Transverse colon (tissue), 4 donors: ENCODE measurements at regions not wholly inside any gene's neighbourhood (a gene's known extent, or its start where the extent isn't known, plus 50 kb on each side); places are given as distances from the start of the nearest gene placed in this dataset.

Experiments used
- DNase-seq: peaks from one replicate; pipeline ENCODE4 v3.0.0-alpha.2; 2019
- H3K27ac ChIP-seq, 4 donors: fragments of 200-600 bp; sonication (generic); 2 replicates each; pipeline ENCODE4 v1.5.1; 2016 to 2018; ENCODE audit warnings: inconsistent platforms in 4 of 4
- H3K27me3 ChIP-seq: fragments of 200-600 bp; sonication (generic); 2 replicates; pipeline ENCODE4 v1.5.1; 2017; ENCODE audit warnings: inconsistent platforms
- H3K36me3 ChIP-seq, 4 donors: fragments of 200-600 bp; sonication (generic); 2 replicates each; pipeline ENCODE4 v1.5.1; 2017 to 2019; ENCODE audit warnings: inconsistent platforms in 4 of 4
- H3K4me1 ChIP-seq, 4 donors: fragments of 200-600 bp; sonication (generic); 2 replicates each; pipeline ENCODE4 v1.5.1; 2017 to 2020; ENCODE audit warnings: inconsistent platforms in 4 of 4
- H3K4me3 ChIP-seq, 4 donors: fragments of 200-600 bp; sonication (generic); 1 replicate in 1 of 4; 2 replicates in 3 of 4; pipeline versions ENCODE4 v1.5.1 to v1.6.1; 2017 to 2019; ENCODE audit warnings: inconsistent platforms in 4 of 4
- H3K9me3 ChIP-seq, 2 donors: fragments of 200-600 bp; sonication (generic); 2 replicates each; pipeline ENCODE4 v1.5.1; 2017 to 2019; ENCODE audit warnings: inconsistent platforms in 2 of 2
- EP300 ChIP-seq: sonication (generic); formaldehyde crosslinking; IDR thresholded peaks from one replicate; pipeline ENCODE4 v1.6.1; 2017; ENCODE audit warnings: antibody characterized with exemption, low read depth
- POLR2A ChIP-seq: fragments of 450-650 bp; IDR thresholded peaks from one replicate; pipeline ENCODE4 v1.6.1; 2016; ENCODE audit warnings: antibody characterized with exemption, mild to moderate bottlenecking, moderate library complexity
- POLR2AphosphoS5 ChIP-seq, 3 donors: sonication (generic); formaldehyde crosslinking; IDR thresholded peaks; one replicate each; pipeline ENCODE4 v1.6.1; 2016; ENCODE audit warnings: antibody characterized with exemption in 3 of 3
- WGBS, 2 donors: methylation state at CpG; one replicate each; pipeline ENCODE4 v1.1.5; 2018; ENCODE audit warnings: low coverage in 1 of 2; 5-methylcytosine and 5-hydroxymethylcytosine counted together
- in situ Hi-C, 4 donors: fragments of 200-750 bp; cut with MboI; loops; one replicate each; pipeline versions ENCODE4 v1.15.0 to v1.15.1; 2017; ENCODE audit warnings: low sequenced_read_pairs in 3 of 4, low pct_ligation_motif_present in 1 of 4, low pct_unique_long_range_greater_than_20kb in 1 of 4
- intact Hi-C: fragments of 100-400 bp; cut with DNase I; formaldehyde crosslinking; loops from one replicate; pipeline ENCODE4 v1.15.1; 2023; ENCODE audit warnings: low total_unique reads
- TF ChIP-seq, protein P1 (sequence below), 5 experiments: fragments of 200-600 bp in 3 of 5; fragments of 450-650 bp in 2 of 5; sonication (generic) in 3 of 5; IDR thresholded peaks; 1 replicate in 2 of 5; 2 replicates in 3 of 5; pipeline ENCODE4 v1.5.1; 2016 to 2017; ENCODE audit warnings: antibody characterized with exemption in 5 of 5, inconsistent platforms in 3 of 5, mild to moderate bottlenecking in 2 of 5, moderate library complexity in 1 of 5

DNA sequence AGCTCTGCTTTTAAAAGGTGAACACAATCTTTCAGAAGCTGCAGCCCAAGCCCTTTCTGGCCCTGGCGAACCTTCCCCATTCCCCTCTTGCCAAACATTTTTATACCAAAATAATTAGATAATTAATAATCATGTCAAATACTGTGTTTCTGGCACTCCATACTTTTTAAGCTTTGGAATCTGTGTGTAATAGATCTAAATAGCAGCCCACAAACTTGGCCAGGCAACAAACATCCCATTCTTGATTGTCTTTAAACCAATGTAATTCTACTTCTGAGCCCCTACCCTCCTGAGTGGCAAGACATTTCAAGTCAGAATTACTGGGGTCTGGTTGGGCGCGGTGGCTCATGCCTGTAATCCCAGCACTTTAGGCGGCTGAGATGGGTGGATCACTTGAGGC is 137.7 kb downstream of the NAV1 start:
- peak overlapping the region; percentile 39 to 69 (median 60) for H3K27ac ChIP-seq
- in situ Hi-C loops, result no loop called here
- WGBS, 2 donors, result 67 to 84% methylated on average over 1 to 4 of the region's 4 CpGs

DNA sequence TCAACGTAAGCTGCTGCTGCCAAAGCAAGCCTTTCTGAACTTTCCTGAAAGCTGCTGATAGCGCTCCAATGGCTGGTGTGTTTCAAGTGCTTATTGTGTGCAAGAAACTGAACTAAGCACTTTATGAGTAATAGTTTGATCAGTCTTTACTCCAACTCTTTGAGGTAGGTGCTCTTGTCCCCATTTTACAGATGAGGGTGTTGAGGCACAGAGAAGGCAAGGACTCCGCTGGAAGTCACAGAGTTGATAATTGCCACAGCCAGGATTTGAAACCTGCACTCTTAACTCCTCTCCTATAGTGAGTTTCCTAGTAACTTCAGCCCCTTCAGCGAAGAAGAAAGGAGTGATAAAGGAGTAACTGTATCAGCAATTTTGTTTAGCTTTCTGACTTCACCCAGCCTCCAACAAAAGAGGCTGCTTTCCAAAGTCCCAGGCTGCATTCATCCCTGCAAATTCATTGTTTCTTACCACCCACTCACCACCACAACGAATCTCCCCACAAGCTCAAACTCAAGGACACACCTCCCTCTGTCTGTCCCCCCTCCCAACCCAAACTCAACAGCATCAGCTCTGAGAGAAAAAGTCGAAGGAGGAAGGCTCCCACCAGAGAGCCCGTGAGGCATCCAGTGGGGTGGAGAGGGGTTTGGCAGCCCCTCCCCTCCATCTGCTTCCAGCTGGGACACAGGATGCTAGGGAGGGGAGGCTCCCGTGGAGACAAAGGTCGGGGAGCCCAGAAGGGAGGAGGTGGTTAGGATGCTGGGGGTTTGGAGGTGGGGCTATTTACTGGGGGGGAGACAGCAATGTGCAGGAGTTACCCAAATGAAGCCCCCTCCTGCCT is 139.6 kb downstream of the NAV1 start:
- intact Hi-C loops (no loop called here), in situ Hi-C loops (no loop called here)
- Histone ChIP-seq H3K4me1 (peaks cover 12 to 20% (median 13%) of the 10 kb centered on the region in 4 donors), H3K36me3 (no peaks in the 10 kb centered on the region), H3K27ac (peak overlapping the region in 1 of 4 donors; percentile 1), H3K27me3 (no peaks in the 10 kb centered on the region), H3K4me3 (no peak overlapping the region), H3K9me3 (no peaks in the 10 kb centered on the region)
- DNase-seq, result no peak
- TF ChIP-seq, protein P1, sequence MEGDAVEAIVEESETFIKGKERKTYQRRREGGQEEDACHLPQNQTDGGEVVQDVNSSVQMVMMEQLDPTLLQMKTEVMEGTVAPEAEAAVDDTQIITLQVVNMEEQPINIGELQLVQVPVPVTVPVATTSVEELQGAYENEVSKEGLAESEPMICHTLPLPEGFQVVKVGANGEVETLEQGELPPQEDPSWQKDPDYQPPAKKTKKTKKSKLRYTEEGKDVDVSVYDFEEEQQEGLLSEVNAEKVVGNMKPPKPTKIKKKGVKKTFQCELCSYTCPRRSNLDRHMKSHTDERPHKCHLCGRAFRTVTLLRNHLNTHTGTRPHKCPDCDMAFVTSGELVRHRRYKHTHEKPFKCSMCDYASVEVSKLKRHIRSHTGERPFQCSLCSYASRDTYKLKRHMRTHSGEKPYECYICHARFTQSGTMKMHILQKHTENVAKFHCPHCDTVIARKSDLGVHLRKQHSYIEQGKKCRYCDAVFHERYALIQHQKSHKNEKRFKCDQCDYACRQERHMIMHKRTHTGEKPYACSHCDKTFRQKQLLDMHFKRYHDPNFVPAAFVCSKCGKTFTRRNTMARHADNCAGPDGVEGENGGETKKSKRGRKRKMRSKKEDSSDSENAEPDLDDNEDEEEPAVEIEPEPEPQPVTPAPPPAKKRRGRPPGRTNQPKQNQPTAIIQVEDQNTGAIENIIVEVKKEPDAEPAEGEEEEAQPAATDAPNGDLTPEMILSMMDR (IDR thresholded peaks at IDR 0.05), result no peak
- no peak for TF ChIP-seq POLR2A
- TF ChIP-seq EP300, result no peak
- no peak for TF ChIP-seq POLR2AphosphoS5 (IDR thresholded peaks at IDR 0.05)
- 34 to 61% methylated on average over 6 to 9 of the region's 9 CpGs for whole genome bisulfite sequencing, 2 donors

More for the DNA sequence above, 137.7 kb downstream of the NAV1 start:
- H3K27me3 ChIP-seq, result no peaks in the 10 kb centered on the region
- TF ChIP-seq POLR2A, result no peak
- TF ChIP-seq EP300, result no peak
- no peak for TF ChIP-seq POLR2AphosphoS5 (IDR thresholded peaks at IDR 0.05)
- TF ChIP-seq, protein P1 (IDR thresholded peaks at IDR 0.05), result no peak
- H3K9me3 ChIP-seq, result no peaks in the 10 kb centered on the region
- intact Hi-C loops, result no loop called here
- no peaks in the 10 kb centered on the region for H3K36me3 ChIP-seq
- no peak for DNase-seq
- H3K4me1 ChIP-seq, result peaks cover 12 to 20% (median 13%) of the 10 kb centered on the region in 4 donors
- H3K4me3 ChIP-seq, result no peak overlapping the region

DNA sequence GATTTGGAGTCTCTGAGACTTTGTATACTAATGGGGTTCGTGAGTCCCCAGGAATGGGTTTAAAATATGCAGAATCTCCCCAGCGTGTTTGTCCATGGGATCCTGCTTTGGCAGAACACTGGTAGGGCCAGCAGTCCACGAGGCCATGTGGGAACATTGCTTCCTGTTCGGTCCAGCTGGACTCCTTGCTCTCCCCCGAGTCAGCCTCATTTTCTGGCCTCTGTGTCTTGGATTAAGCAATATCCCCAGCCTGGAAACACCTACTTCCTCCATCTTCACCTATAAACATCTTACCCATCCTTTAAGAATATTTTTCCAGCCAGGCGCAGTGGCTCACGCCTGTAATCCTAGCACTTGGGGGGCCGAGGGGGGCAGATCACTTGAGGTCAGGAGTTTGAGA is 142.4 kb downstream of the NAV1 start:
- TF ChIP-seq, protein P1 (IDR thresholded peaks at IDR 0.05), result no peak
- TF ChIP-seq EP300, result no peak
- no peak for TF ChIP-seq POLR2A
- TF ChIP-seq POLR2AphosphoS5 (IDR thresholded peaks at IDR 0.05), result no peak
- Histone ChIP-seq H3K36me3 (no peaks in the 10 kb centered on the region), H3K9me3 (no peaks in the 10 kb centered on the region), H3K27me3 (no peaks in the 10 kb centered on the region), H3K4me3 (no peak overlapping the region), H3K4me1 (peaks cover 1 to 10% (median 5%) of the 10 kb centered on the region in 4 donors), H3K27ac (no peak overlapping the region)
- in situ Hi-C loops (no loop called here), intact Hi-C loops (no loop called here)
- DNase-seq, result no peak
- 71 to 90% methylated on average over 4 to 8 of the region's 8 CpGs for WGBS, 2 donors

DNA sequence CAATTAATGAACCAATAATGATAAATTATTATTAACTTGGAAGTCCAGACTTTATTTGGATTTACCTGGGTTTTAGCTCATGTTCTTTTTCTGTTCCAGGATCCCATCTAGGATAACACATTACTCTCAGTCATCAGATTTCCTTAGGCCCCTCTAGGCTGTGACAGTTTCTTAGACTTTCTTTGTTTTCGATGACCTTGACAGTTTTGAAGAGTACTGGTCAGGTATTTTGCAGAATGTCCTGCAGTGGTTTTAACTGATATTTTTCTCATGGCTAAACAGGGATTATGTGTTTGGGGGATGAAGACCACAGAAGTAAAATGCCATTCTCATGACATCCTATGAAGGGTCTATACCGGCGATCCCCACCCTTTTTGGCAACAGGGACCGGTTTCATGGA is 144.0 kb downstream of the NAV1 start:
- no peaks in the 10 kb centered on the region for H3K9me3 ChIP-seq
- intact Hi-C loops, result no loop called here
- WGBS, 2 donors, result 93 to 100% methylated on average over 2 to 4 of the region's 4 CpGs
- H3K4me3 ChIP-seq, result no peak overlapping the region
- no peak overlapping the region for H3K27ac ChIP-seq
- TF ChIP-seq POLR2AphosphoS5 (IDR thresholded peaks at IDR 0.05) (no peak), EP300 (no peak), POLR2A (no peak)
- TF ChIP-seq, protein P1 (IDR thresholded peaks at IDR 0.05), result no peak
- H3K36me3 ChIP-seq, result no peaks in the 10 kb centered on the region
- DNase-seq, result no peak
- H3K27me3 ChIP-seq, result no peaks in the 10 kb centered on the region
- H3K4me1 ChIP-seq, result peaks cover 0 to 19% (median 10%) of the 10 kb centered on the region in 4 donors
- in situ Hi-C loops, result no loop called here
